ENCODE measurements at regions not wholly inside any gene's neighbourhood (a gene's known extent, or its start where the extent isn't known, plus 50 kb on each side); places are given as distances from the start of the nearest gene placed in this dataset.

- TF ChIP-seq EZH2 (IDR thresholded peaks at IDR 0.05; ENCODE audit: insufficient read depth, poor library complexity, severe bottlenecking), result no peak
- no peak for TF ChIP-seq EZH2phosphoT487 (IDR thresholded peaks at IDR 0.05; ENCODE audit: insufficient read depth, low read depth)
Measured at GRCh38 chr7:46134385-46134784, 213.3 kb upstream of the IGFBP3 start.

Measured in GM23248 (cell line).